ENCODE measurements at regions not wholly inside any gene's neighbourhood (a gene's known extent, or its start where the extent isn't known, plus 50 kb on each side); places are given as distances from the start of the nearest gene placed in this dataset.

- no peak overlapping the region for H3K27ac ChIP-seq (ENCODE audit: low read depth, low read length)
- DNase-seq = no peak
- CTCF ChIA-PET (ENCODE audit: partially characterized antibody) = no interaction called here
- no peaks in the 10 kb centered on the region for H3K27me3 ChIP-seq (ENCODE audit: insufficient read depth, low read length)
- H3K9me3 ChIP-seq (ENCODE audit: control insufficient read depth in 1 of 2, low read length in 2 of 2) = no peaks in the 10 kb centered on the region
- peaks cover 0 to 6% of the 10 kb centered on the region in 2 donors for H3K27me3 Mint-ChIP-seq
- H3K36me3 Mint-ChIP-seq = no peaks in the 10 kb centered on the region
- H3K4me1 Mint-ChIP-seq = peaks cover 0 to 1% (median 0%) of the 10 kb centered on the region in 4 donors
- H3K9me3 Mint-ChIP-seq = no peaks in the 10 kb centered on the region
- POLR2A ChIA-PET (ENCODE audit: partially characterized antibody) = no interaction called here
- no peaks in the 10 kb centered on the region for H3K36me3 ChIP-seq (ENCODE audit: insufficient read depth, low read length)
- H3K4me3 ChIP-seq (ENCODE audit: low read length in 2 of 2) = no peak overlapping the region
- no peak overlapping the region for H3K4me3 Mint-ChIP-seq
- H3K4me1 ChIP-seq (ENCODE audit: insufficient read depth, low read length) = no peaks in the 10 kb centered on the region
- intact Hi-C loops (cut with micrococcal nuclease) = no loop called here
- H3K27ac Mint-ChIP-seq = no peak overlapping the region
These were observed 68.3 kb upstream of the SLC6A6 start for GRCh38 chr3:14334136-14334535.

DNA sequence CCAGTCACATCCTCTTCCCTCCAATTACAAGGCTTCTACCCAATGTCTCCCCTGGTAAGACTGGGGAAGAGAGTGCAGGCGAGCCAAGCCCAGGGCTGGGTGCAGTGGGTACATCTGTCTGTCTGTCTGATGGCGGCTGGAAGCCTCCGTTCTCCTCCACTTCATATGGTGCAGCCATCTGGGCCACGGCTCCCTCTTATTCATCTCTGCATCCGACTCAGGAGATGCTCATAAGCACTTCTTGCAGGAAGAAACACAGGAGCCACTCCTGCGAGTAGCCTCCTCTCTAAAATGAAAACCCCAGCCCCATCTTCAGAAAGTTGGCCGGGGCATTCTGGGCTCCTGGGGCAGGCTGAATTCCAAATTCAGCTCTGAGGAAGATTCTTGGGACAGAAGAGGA lies 67.5 kb upstream of the SLC6A6 start:
- Mint-ChIP-seq H3K36me3 (no peaks in the 10 kb centered on the region), H3K27ac (no peak overlapping the region), H3K9me3 (no peaks in the 10 kb centered on the region), H3K27me3 (peaks cover 0 to 6% of the 10 kb centered on the region in 2 donors), H3K4me3 (no peak overlapping the region), H3K4me1 (peaks cover 0 to 1% (median 0%) of the 10 kb centered on the region in 4 donors)
- intact Hi-C loops (cut with micrococcal nuclease) = no loop called here
- ChIA-PET CTCF (ENCODE audit: partially characterized antibody) (no interaction called here), POLR2A (ENCODE audit: partially characterized antibody) (no interaction called here)
- no peaks in the 10 kb centered on the region for H3K36me3 ChIP-seq (ENCODE audit: insufficient read depth, low read length)
- H3K4me3 ChIP-seq (ENCODE audit: low read length in 2 of 2) = no peak overlapping the region
- no peaks in the 10 kb centered on the region for H3K27me3 ChIP-seq (ENCODE audit: insufficient read depth, low read length)
- no peaks in the 10 kb centered on the region for H3K9me3 ChIP-seq (ENCODE audit: control insufficient read depth in 1 of 2, low read length in 2 of 2)
- DNase-seq = no peak
- H3K27ac ChIP-seq (ENCODE audit: low read depth, low read length) = no peak overlapping the region
- H3K4me1 ChIP-seq (ENCODE audit: insufficient read depth, low read length) = no peaks in the 10 kb centered on the region

GRCh38 chr3:14335774-14336748 lies 66.3 kb upstream of the SLC6A6 start:
- no peaks in the 10 kb centered on the region for H3K36me3 Mint-ChIP-seq
- no peak overlapping the region for H3K4me3 ChIP-seq (ENCODE audit: low read length in 2 of 2)
- no peaks in the 10 kb centered on the region for H3K9me3 Mint-ChIP-seq
- DNase-seq = no peak
- H3K36me3 ChIP-seq (ENCODE audit: insufficient read depth, low read length) = no peaks in the 10 kb centered on the region
- H3K4me1 Mint-ChIP-seq = peaks cover 0 to 1% (median 0%) of the 10 kb centered on the region in 4 donors
- H3K27ac Mint-ChIP-seq = no peak overlapping the region
- H3K27me3 Mint-ChIP-seq = peaks cover 0 to 4% of the 10 kb centered on the region in 2 donors
- no peak overlapping the region for H3K4me3 Mint-ChIP-seq
- CTCF ChIA-PET (ENCODE audit: partially characterized antibody) = interaction anchor here (0.6 to 1.8 kb wide), 2 partner anchors 9 to 16 kb away, joined by 3 to 4 read pairs; no protein-coding TSS in a partner anchor
- no peaks in the 10 kb centered on the region for H3K4me1 ChIP-seq (ENCODE audit: insufficient read depth, low read length)
- H3K27me3 ChIP-seq (ENCODE audit: insufficient read depth, low read length) = no peaks in the 10 kb centered on the region
- no peak overlapping the region for H3K27ac ChIP-seq (ENCODE audit: low read depth, low read length)
- intact Hi-C loops (cut with micrococcal nuclease) = no loop called here
- no peaks in the 10 kb centered on the region for H3K9me3 ChIP-seq (ENCODE audit: control insufficient read depth in 1 of 2, low read length in 2 of 2)
- POLR2A ChIA-PET (ENCODE audit: partially characterized antibody) = no interaction called here

DNA sequence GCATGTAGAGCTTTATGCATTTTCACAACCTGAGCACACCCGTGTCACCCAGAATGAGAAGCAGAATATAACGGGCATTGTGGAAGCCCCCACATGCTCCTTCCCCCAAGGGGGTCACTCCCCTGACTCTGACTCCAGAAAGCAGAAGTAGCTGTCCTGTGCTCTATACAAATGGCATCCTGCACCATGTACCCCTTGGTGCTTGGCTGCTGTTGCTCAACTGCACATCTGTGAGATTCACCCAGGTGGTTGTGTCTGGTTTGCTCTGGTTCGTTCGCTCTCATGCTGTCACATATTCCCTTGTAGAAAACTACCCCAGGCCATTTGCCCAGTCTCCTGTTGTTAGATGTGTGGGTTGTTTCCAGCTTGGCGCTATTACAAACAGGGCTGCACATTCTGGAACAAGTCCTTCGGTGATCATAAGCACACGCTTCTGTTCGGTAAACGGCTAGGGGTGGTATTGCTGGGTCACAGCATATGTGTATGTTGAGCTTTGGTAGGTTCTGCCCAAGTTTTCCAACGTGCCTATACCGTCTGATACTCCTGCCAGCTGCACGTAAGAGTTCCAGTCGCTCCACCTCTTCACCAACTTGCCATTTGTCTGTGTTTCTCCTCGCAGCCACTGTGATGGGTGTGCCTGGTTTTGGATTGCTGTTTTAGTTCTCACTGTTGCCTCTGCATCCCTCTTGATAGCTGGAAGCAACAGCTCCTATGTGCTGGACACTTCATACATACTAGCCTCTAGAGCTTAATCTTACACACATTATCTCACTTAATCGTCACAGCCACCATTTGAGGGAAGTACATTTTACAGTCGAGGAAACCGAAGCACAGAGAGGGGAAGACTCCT lies 65.4 kb upstream of the SLC6A6 start:
- peaks cover 0 to 4% of the 10 kb centered on the region in 2 donors for H3K27me3 Mint-ChIP-seq
- Histone ChIP-seq H3K27me3 (ENCODE audit: insufficient read depth, low read length) (no peaks in the 10 kb centered on the region), H3K27ac (ENCODE audit: low read depth, low read length) (no peak overlapping the region), H3K4me1 (ENCODE audit: insufficient read depth, low read length) (no peaks in the 10 kb centered on the region), H3K4me3 (ENCODE audit: low read length in 2 of 2) (no peak overlapping the region), H3K9me3 (ENCODE audit: control insufficient read depth in 1 of 2, low read length in 2 of 2) (no peaks in the 10 kb centered on the region), H3K36me3 (ENCODE audit: insufficient read depth, low read length) (no peaks in the 10 kb centered on the region)
- no peak for DNase-seq
- no peak overlapping the region for H3K4me3 Mint-ChIP-seq
- POLR2A ChIA-PET (ENCODE audit: partially characterized antibody) = interaction anchor here (0.5 kb wide), 1 partner anchor 32 kb away, joined by 3 read pairs; no protein-coding TSS in a partner anchor
- intact Hi-C loops (cut with micrococcal nuclease) = no loop called here
- H3K9me3 Mint-ChIP-seq = no peaks in the 10 kb centered on the region
- no peak overlapping the region for H3K27ac Mint-ChIP-seq
- no peaks in the 10 kb centered on the region for H3K36me3 Mint-ChIP-seq
- H3K4me1 Mint-ChIP-seq = peaks cover 0 to 1% (median 0%) of the 10 kb centered on the region in 4 donors
- CTCF ChIA-PET (ENCODE audit: partially characterized antibody) = interaction anchor here (1.8 kb wide), 1 partner anchor 8 kb away, joined by 4 read pairs; no protein-coding TSS in a partner anchor

DNA sequence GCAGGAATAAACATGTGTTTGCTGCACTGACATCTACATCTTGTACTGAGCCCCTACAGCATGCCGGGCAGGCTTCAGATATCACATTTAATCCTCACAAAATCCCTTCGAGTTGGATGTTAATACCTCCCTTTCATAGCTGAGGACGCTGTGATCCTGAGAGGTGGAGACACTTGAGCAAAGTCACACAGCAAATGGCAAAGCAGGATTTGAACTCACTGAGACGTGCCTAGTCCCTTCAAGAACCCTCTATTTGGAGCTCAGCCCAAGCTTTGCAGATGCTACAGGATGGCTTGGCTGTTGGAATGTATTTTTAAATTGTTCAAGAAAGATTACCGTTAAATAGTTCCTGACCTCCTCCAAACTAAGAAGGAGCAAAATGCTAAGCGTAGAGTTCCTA lies 64.6 kb upstream of the SLC6A6 start:
- POLR2A ChIA-PET (ENCODE audit: partially characterized antibody) = no interaction called here
- no peaks in the 10 kb centered on the region for H3K4me1 ChIP-seq (ENCODE audit: insufficient read depth, low read length)
- Mint-ChIP-seq H3K36me3 (no peaks in the 10 kb centered on the region), H3K27ac (no peak overlapping the region), H3K4me3 (no peak overlapping the region), H3K9me3 (no peaks in the 10 kb centered on the region), H3K4me1 (peaks cover 0 to 1% (median 0%) of the 10 kb centered on the region in 4 donors), H3K27me3 (peaks cover 0 to 4% of the 10 kb centered on the region in 2 donors)
- intact Hi-C loops (cut with micrococcal nuclease) = no loop called here
- H3K9me3 ChIP-seq (ENCODE audit: control insufficient read depth in 1 of 2, low read length in 2 of 2) = no peaks in the 10 kb centered on the region
- DNase-seq = no peak
- H3K4me3 ChIP-seq (ENCODE audit: low read length in 2 of 2) = no peak overlapping the region
- no peaks in the 10 kb centered on the region for H3K27me3 ChIP-seq (ENCODE audit: insufficient read depth, low read length)
- CTCF ChIA-PET (ENCODE audit: partially characterized antibody) = no interaction called here
- H3K27ac ChIP-seq (ENCODE audit: low read depth, low read length) = no peak overlapping the region
- H3K36me3 ChIP-seq (ENCODE audit: insufficient read depth, low read length) = no peaks in the 10 kb centered on the region

DNA sequence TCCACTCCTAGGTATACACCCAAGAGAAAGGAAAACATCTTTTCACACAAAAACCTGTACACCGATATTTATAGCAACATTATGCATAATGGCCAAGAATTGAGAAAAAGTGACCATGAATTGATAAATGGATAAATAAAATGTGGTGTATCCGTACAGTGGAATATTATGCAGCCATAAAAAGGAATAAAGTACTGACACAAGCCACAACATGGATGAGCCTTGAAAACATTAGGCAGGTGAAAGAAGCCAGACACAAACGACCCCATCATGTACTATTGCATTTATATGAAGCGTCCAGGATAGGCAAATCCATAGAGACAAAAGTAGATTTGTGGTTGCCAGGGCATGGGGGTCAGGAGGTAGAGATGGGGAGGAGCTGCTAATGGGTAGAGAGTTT lies 64.2 kb upstream of the SLC6A6 start:
- no peak for DNase-seq
- ChIA-PET POLR2A (ENCODE audit: partially characterized antibody) (no interaction called here), CTCF (ENCODE audit: partially characterized antibody) (no interaction called here)
- H3K36me3 Mint-ChIP-seq = no peaks in the 10 kb centered on the region
- Histone ChIP-seq H3K4me3 (ENCODE audit: low read length in 2 of 2) (no peak overlapping the region), H3K4me1 (ENCODE audit: insufficient read depth, low read length) (no peaks in the 10 kb centered on the region), H3K9me3 (ENCODE audit: control insufficient read depth in 1 of 2, low read length in 2 of 2) (no peaks in the 10 kb centered on the region), H3K27me3 (ENCODE audit: insufficient read depth, low read length) (no peaks in the 10 kb centered on the region), H3K27ac (ENCODE audit: low read depth, low read length) (no peak overlapping the region), H3K36me3 (ENCODE audit: insufficient read depth, low read length) (no peaks in the 10 kb centered on the region)
- peaks cover 0 to 4% of the 10 kb centered on the region in 2 donors for H3K27me3 Mint-ChIP-seq
- no peak overlapping the region for H3K4me3 Mint-ChIP-seq
- intact Hi-C loops (cut with micrococcal nuclease) = no loop called here
- H3K4me1 Mint-ChIP-seq = peaks cover 0 to 1% (median 0%) of the 10 kb centered on the region in 4 donors
- no peaks in the 10 kb centered on the region for H3K9me3 Mint-ChIP-seq
- no peak overlapping the region for H3K27ac Mint-ChIP-seq

DNA sequence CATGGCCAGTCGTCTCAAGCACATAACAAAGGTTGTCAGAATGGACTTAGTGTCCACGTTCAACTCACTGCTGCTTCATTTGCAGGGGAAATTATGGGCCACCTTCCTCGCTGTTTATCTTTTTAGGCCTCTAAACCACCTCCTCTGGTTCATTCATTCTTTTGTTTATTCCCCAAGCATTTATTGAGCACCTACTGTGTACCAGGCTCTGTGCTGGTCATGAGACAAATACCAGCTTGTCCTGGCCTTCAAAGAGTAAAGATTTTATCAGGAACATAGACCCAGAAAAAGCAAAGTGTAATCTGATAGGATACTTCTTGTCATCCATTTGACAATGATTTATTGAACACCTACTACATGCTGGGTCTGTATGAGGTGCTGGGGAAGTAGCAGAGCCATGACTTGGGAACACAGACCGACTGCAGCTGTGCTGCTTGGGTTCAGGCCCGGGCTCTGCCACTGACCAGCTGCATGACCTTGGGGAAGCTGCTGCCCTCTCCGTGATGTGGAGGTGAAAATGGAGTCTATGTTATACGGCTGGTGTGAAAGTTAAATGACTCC lies 63.4 kb upstream of the SLC6A6 start:
- no peaks in the 10 kb centered on the region for H3K36me3 Mint-ChIP-seq
- H3K4me1 Mint-ChIP-seq = peaks cover 0 to 1% (median 0%) of the 10 kb centered on the region in 4 donors
- H3K9me3 Mint-ChIP-seq = no peaks in the 10 kb centered on the region
- no peak overlapping the region for H3K4me3 Mint-ChIP-seq
- H3K27ac Mint-ChIP-seq = no peak overlapping the region
- Histone ChIP-seq H3K27me3 (ENCODE audit: insufficient read depth, low read length) (no peaks in the 10 kb centered on the region), H3K36me3 (ENCODE audit: insufficient read depth, low read length) (no peaks in the 10 kb centered on the region), H3K9me3 (ENCODE audit: control insufficient read depth in 1 of 2, low read length in 2 of 2) (no peaks in the 10 kb centered on the region), H3K4me1 (ENCODE audit: insufficient read depth, low read length) (no peaks in the 10 kb centered on the region), H3K4me3 (ENCODE audit: low read length in 2 of 2) (no peak overlapping the region), H3K27ac (ENCODE audit: low read depth, low read length) (no peak overlapping the region)
- H3K27me3 Mint-ChIP-seq = peaks cover 0 to 4% of the 10 kb centered on the region in 2 donors
- POLR2A ChIA-PET (ENCODE audit: partially characterized antibody) = no interaction called here
- intact Hi-C loops (cut with micrococcal nuclease) = no loop called here
- DNase-seq = no peak
- CTCF ChIA-PET (ENCODE audit: partially characterized antibody) = no interaction called here
